ENCODE measurements at regions not wholly inside any gene's neighbourhood (a gene's known extent, or its start where the extent isn't known, plus 50 kb on each side); places are given as distances from the start of the nearest gene placed in this dataset.

DNA sequence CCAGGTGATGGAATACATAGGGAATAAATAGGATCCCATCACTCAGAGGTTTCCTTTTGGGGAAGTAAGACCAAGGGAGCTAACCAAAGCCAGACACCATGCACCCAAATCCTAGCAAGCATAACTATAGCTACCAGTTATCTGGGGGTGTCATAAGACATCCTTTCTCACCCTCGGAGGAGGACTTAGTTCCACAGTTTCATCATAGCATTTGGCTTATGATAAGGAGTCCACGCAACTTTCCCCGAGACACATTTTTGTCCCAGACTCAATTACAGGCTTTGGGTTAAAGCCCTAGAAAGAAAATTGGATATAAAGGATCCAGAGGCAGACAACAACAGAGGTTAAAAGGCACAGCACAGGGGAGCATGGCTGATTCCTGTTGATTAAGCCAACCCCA, 442.9 kb downstream of the HTR7 start:
- no peak for DNase-seq (ENCODE audit: low read depth, low spot score)
- H3K4me3 ChIP-seq (ENCODE audit: low read depth in 2 of 2, low read length in 2 of 2) = no peak overlapping the region
- intact Hi-C loops (cut with micrococcal nuclease; ENCODE audit: unreplicated experiment) (no loop called here), in situ Hi-C loops (cut with HindIII; ENCODE audit: low pct_unique_long_range_greater_than_20kb, low sequenced_read_pairs) (no loop called here)
- 0 out of 2 replicates have a peak, but pooled peaks cover 3% of the 10 kb centered on the region for H3K4me1 ChIP-seq (ENCODE audit: control insufficient read depth, insufficient read depth, low read length)
- H3K27me3 ChIP-seq (ENCODE audit: control insufficient read depth, insufficient read depth, low read length) = no peaks in the 10 kb centered on the region
- no TSS peak for BruUV-seq (replicated peaks)
- no peaks in the 10 kb centered on the region for H3K36me3 ChIP-seq (ENCODE audit: control insufficient read depth, insufficient read depth, low read length)
- TF ChIP-seq, protein P1, sequence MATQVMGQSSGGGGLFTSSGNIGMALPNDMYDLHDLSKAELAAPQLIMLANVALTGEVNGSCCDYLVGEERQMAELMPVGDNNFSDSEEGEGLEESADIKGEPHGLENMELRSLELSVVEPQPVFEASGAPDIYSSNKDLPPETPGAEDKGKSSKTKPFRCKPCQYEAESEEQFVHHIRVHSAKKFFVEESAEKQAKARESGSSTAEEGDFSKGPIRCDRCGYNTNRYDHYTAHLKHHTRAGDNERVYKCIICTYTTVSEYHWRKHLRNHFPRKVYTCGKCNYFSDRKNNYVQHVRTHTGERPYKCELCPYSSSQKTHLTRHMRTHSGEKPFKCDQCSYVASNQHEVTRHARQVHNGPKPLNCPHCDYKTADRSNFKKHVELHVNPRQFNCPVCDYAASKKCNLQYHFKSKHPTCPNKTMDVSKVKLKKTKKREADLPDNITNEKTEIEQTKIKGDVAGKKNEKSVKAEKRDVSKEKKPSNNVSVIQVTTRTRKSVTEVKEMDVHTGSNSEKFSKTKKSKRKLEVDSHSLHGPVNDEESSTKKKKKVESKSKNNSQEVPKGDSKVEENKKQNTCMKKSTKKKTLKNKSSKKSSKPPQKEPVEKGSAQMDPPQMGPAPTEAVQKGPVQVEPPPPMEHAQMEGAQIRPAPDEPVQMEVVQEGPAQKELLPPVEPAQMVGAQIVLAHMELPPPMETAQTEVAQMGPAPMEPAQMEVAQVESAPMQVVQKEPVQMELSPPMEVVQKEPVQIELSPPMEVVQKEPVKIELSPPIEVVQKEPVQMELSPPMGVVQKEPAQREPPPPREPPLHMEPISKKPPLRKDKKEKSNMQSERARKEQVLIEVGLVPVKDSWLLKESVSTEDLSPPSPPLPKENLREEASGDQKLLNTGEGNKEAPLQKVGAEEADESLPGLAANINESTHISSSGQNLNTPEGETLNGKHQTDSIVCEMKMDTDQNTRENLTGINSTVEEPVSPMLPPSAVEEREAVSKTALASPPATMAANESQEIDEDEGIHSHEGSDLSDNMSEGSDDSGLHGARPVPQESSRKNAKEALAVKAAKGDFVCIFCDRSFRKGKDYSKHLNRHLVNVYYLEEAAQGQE (IDR thresholded peaks at IDR 0.05; ENCODE audit: insufficient read depth in 1 of 2, low read depth in 2 of 2, low read length in 1 of 2) = no peak
- TF ChIP-seq SIN3A (IDR thresholded peaks at IDR 0.05; ENCODE audit: borderline replicate concordance, insufficient read depth, low read depth, low read length) = no peak
- H3K9me3 ChIP-seq (ENCODE audit: control insufficient read depth, insufficient read depth, low read depth, low read length) = peaks cover 9% of the 10 kb centered on the region
- H3K27ac ChIP-seq (ENCODE audit: low read length) = no peak overlapping the region
- ATAC-seq = no peak
- POLR2A ChIA-PET = no interaction called here
- CTCF ChIA-PET = no interaction called here

DNA sequence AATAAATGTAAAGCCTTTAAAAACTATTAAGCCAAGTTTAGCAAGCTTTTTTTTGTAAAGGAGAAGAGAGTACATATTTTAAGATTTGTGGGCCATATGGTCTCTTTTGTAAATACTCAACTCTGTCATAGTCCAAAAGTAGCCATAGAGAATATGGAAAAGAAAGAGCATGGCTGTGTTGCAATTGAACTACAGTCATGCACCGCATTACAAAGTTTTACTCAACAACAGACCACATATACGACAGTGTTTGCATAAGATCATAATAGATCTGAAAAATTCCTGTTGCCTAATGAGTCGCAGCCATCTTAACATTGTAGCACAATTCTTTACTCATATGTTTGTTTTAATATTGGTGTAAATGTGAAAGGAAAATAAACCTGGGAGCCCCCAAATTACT, 440.8 kb downstream of the HTR7 start:
- Histone ChIP-seq H3K27me3 (ENCODE audit: control insufficient read depth, insufficient read depth, low read length) (no peaks in the 10 kb centered on the region), H3K4me1 (ENCODE audit: control insufficient read depth, insufficient read depth, low read length) (0 out of 2 replicates have a peak, but pooled peaks cover 3% of the 10 kb centered on the region), H3K36me3 (ENCODE audit: control insufficient read depth, insufficient read depth, low read length) (no peaks in the 10 kb centered on the region), H3K9me3 (ENCODE audit: control insufficient read depth, insufficient read depth, low read depth, low read length) (no peaks in the 10 kb centered on the region), H3K27ac (ENCODE audit: low read length) (no peak overlapping the region), H3K4me3 (ENCODE audit: low read depth in 2 of 2, low read length in 2 of 2) (no peak overlapping the region)
- ChIA-PET CTCF (interaction anchor here (0.7 kb wide), 1 partner anchor 426 kb away, joined by 3 read pairs; no protein-coding TSS in a partner anchor), POLR2A (no interaction called here)
- no TSS peak for BruUV-seq (replicated peaks)
- TF ChIP-seq, protein P1 (IDR thresholded peaks at IDR 0.05; ENCODE audit: insufficient read depth in 1 of 2, low read depth in 2 of 2, low read length in 1 of 2) = no peak
- TF ChIP-seq POLR2AphosphoS5 (IDR thresholded peaks at IDR 0.05; ENCODE audit: low read depth, low read length) (no peak), SIN3A (IDR thresholded peaks at IDR 0.05; ENCODE audit: borderline replicate concordance, insufficient read depth, low read depth, low read length) (no peak), TCF7L2 (IDR thresholded peaks at IDR 0.05; ENCODE audit: low read depth, low read length) (no peak)
- TF ChIP-seq, protein P2, sequence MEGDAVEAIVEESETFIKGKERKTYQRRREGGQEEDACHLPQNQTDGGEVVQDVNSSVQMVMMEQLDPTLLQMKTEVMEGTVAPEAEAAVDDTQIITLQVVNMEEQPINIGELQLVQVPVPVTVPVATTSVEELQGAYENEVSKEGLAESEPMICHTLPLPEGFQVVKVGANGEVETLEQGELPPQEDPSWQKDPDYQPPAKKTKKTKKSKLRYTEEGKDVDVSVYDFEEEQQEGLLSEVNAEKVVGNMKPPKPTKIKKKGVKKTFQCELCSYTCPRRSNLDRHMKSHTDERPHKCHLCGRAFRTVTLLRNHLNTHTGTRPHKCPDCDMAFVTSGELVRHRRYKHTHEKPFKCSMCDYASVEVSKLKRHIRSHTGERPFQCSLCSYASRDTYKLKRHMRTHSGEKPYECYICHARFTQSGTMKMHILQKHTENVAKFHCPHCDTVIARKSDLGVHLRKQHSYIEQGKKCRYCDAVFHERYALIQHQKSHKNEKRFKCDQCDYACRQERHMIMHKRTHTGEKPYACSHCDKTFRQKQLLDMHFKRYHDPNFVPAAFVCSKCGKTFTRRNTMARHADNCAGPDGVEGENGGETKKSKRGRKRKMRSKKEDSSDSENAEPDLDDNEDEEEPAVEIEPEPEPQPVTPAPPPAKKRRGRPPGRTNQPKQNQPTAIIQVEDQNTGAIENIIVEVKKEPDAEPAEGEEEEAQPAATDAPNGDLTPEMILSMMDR (IDR thresholded peaks at IDR 0.05) = no peak
- intact Hi-C loops (cut with micrococcal nuclease; ENCODE audit: unreplicated experiment) (no loop called here), in situ Hi-C loops (cut with HindIII; ENCODE audit: low pct_unique_long_range_greater_than_20kb, low sequenced_read_pairs) (no loop called here)
- DNase-seq (ENCODE audit: low read depth, low spot score) (no peak), ATAC-seq (no peak)

Measured in Panc1 (cell line).